ENCODE measurements at regions not wholly inside any gene's neighbourhood (a gene's known extent, or its start where the extent isn't known, plus 50 kb on each side); places are given as distances from the start of the nearest gene placed in this dataset.

- peak in 1 of 5 donors; percentile 1 for DNase-seq
- no peaks in the 10 kb centered on the region for H3K9me3 ChIP-seq (ENCODE audit: control insufficient read depth in 2 of 3, insufficient read depth in 1 of 3, low read length in 3 of 3)
- no peaks in the 10 kb centered on the region for H3K36me3 ChIP-seq (ENCODE audit: control insufficient read depth in 2 of 3, insufficient read depth in 3 of 3, low read length in 3 of 3)
- H3K4me1 ChIP-seq (ENCODE audit: control insufficient read depth in 2 of 3, insufficient read depth in 2 of 3, low read depth in 1 of 3, low read length in 3 of 3): no peaks in the 10 kb centered on the region
- FAIRE-seq: no peak
- H3K27ac ChIP-seq (ENCODE audit: low read depth in 2 of 2, low read length in 2 of 2): no peak overlapping the region
- no peak for TF ChIP-seq CTCF (IDR thresholded peaks at IDR 0.05; ENCODE audit: borderline replicate concordance, extremely low read depth, insufficient read depth)
- H3K4me3 ChIP-seq (ENCODE audit: low read length in 3 of 3): no peak overlapping the region
- H3K27me3 ChIP-seq (ENCODE audit: control insufficient read depth, insufficient read depth, low read length): no peaks in the 10 kb centered on the region
- H3K9ac ChIP-seq (ENCODE audit: low read length in 3 of 3): no peak overlapping the region
- intact Hi-C loops (cut with DNase I): no loop called here
These were observed 190.4 kb downstream of the ATXN7L3B start for GRCh38 chr12:74728006-74728405.

- no peak overlapping the region for H3K4me3 ChIP-seq (ENCODE audit: low read length in 3 of 3)
- DNase-seq (no peak), FAIRE-seq (no peak)
- H3K9ac ChIP-seq (ENCODE audit: low read length in 3 of 3): no peak overlapping the region
- no peak for TF ChIP-seq CTCF (IDR thresholded peaks at IDR 0.05; ENCODE audit: borderline replicate concordance, extremely low read depth, insufficient read depth)
- no peaks in the 10 kb centered on the region for H3K36me3 ChIP-seq (ENCODE audit: control insufficient read depth in 2 of 3, insufficient read depth in 3 of 3, low read length in 3 of 3)
- no peaks in the 10 kb centered on the region for H3K4me1 ChIP-seq (ENCODE audit: control insufficient read depth in 2 of 3, insufficient read depth in 2 of 3, low read depth in 1 of 3, low read length in 3 of 3)
- H3K27ac ChIP-seq (ENCODE audit: low read depth in 2 of 2, low read length in 2 of 2): no peak overlapping the region
- no peaks in the 10 kb centered on the region for H3K9me3 ChIP-seq (ENCODE audit: control insufficient read depth in 2 of 3, insufficient read depth in 1 of 3, low read length in 3 of 3)
- H3K27me3 ChIP-seq (ENCODE audit: control insufficient read depth, insufficient read depth, low read length): no peaks in the 10 kb centered on the region
- intact Hi-C loops (cut with DNase I): no loop called here
These were observed 194.6 kb downstream of the ATXN7L3B start for GRCh38 chr12:74732164-74732784.

- Histone ChIP-seq H3K27ac (ENCODE audit: low read depth in 2 of 2, low read length in 2 of 2) (no peak overlapping the region), H3K9me3 (ENCODE audit: control insufficient read depth in 2 of 3, insufficient read depth in 1 of 3, low read length in 3 of 3) (no peaks in the 10 kb centered on the region), H3K4me1 (ENCODE audit: control insufficient read depth in 2 of 3, insufficient read depth in 2 of 3, low read depth in 1 of 3, low read length in 3 of 3) (no peaks in the 10 kb centered on the region), H3K4me3 (ENCODE audit: low read length in 3 of 3) (no peak overlapping the region), H3K36me3 (ENCODE audit: control insufficient read depth in 2 of 3, insufficient read depth in 3 of 3, low read length in 3 of 3) (no peaks in the 10 kb centered on the region), H3K9ac (ENCODE audit: low read length in 3 of 3) (no peak overlapping the region), H3K27me3 (ENCODE audit: control insufficient read depth, insufficient read depth, low read length) (no peaks in the 10 kb centered on the region)
- DNase-seq (peak in 1 of 5 donors; percentile 1), FAIRE-seq (no peak)
- TF ChIP-seq CTCF (IDR thresholded peaks at IDR 0.05; ENCODE audit: borderline replicate concordance, extremely low read depth, insufficient read depth): no peak
- intact Hi-C loops (cut with DNase I): no loop called here
These were observed 195.2 kb downstream of the ATXN7L3B start for GRCh38 chr12:74732826-74733225.

GRCh38 chr12:74741112-74741511 is 203.5 kb downstream of the ATXN7L3B start:
- TF ChIP-seq CTCF (IDR thresholded peaks at IDR 0.05; ENCODE audit: borderline replicate concordance, extremely low read depth, insufficient read depth): no peak
- H3K27ac ChIP-seq (ENCODE audit: low read depth in 2 of 2, low read length in 2 of 2): no peak overlapping the region
- H3K4me3 ChIP-seq (ENCODE audit: low read length in 3 of 3): no peak overlapping the region
- DNase-seq (no peak), FAIRE-seq (no peak)
- H3K9ac ChIP-seq (ENCODE audit: low read length in 3 of 3): no peak overlapping the region
- no peaks in the 10 kb centered on the region for H3K4me1 ChIP-seq (ENCODE audit: control insufficient read depth in 2 of 3, insufficient read depth in 2 of 3, low read depth in 1 of 3, low read length in 3 of 3)
- H3K36me3 ChIP-seq (ENCODE audit: control insufficient read depth in 2 of 3, insufficient read depth in 3 of 3, low read length in 3 of 3): no peaks in the 10 kb centered on the region
- no peaks in the 10 kb centered on the region for H3K27me3 ChIP-seq (ENCODE audit: control insufficient read depth, insufficient read depth, low read length)
- H3K9me3 ChIP-seq (ENCODE audit: control insufficient read depth in 2 of 3, insufficient read depth in 1 of 3, low read length in 3 of 3): no peaks in the 10 kb centered on the region
- intact Hi-C loops (cut with DNase I): no loop called here
